A673 (cell line): ENCODE measurements at regions not wholly inside any gene's neighbourhood (a gene's known extent, or its start where the extent isn't known, plus 50 kb on each side); places are given as distances from the start of the nearest gene placed in this dataset.
"Not testable (repeated sequence)": the region's sequence is repeated elsewhere in the genome, so short reads cannot be mapped to it uniquely, and the experiment has no call there.

ENCODE experiments used
- CTCF ChIP-seq: fragments of 300-800, 200-600 bp; sonication (generic); conservative IDR thresholded peaks from 2 replicates; pipeline ENCODE4 v1.5.1; 2017; ENCODE audit warnings: low read depth, mild to moderate bottlenecking, antibody characterized with exemption, low read length, moderate library complexity, mixed read lengths
- EZH2 ChIP-seq: fragments of 200-600 bp; sonication (generic); IDR thresholded peaks from 2 replicates; pipeline ENCODE4 v1.6.1; 2017; ENCODE audit warnings: borderline replicate concordance, low read depth, mild to moderate bottlenecking, mixed read lengths, antibody characterized with exemption, low read length; ENCODE audit not compliant: poor library complexity, severe bottlenecking

DNA sequence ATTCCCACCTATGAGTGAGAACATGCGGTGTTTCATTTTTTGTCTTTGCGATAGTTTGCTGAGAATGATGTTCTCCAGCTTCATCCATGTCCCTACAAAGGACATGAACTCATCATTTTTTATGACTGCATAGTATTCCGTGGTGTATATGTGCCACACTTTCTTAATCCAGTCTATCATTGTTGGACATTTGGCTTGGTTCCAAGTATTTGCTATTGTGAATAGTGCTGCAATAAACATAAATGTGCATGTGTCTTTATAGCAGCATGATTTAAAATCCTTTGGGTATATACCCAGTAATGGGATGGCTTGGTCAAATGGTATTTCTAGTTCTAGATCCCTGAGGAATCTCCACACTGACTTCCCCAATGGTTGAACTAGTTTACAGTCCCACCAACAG lies 138.9 kb upstream of the GNAI1 start:
- not testable (repeated sequence) for TF ChIP-seq CTCF, EZH2
